SK-N-SH (cell line): ENCODE measurements at regions not wholly inside any gene's neighbourhood (a gene's known extent, or its start where the extent isn't known, plus 50 kb on each side); places are given as distances from the start of the nearest gene placed in this dataset.

Experiments used
- CTCF ChIA-PET: fragments of 300-600, 350-600 bp; formaldehyde crosslinking; extraction: SDS; loops from one replicate; lab custom pipeline; 2021; lab: Yijun Ruan, JAX
- POLR2A ChIA-PET: fragments of 350-600 bp; sonication (Branson Sonifier 250); formaldehyde crosslinking; extraction: SDS; loops from one replicate; lab custom pipeline; 2020; ENCODE audit warnings: antibody characterized with exemption, inconsistent platforms; lab: Yijun Ruan, JAX
- DNase-seq: peaks from one replicate; pipeline ENCODE4 v3.0.0; 2012
- H2AFZ ChIP-seq: fragments of 200-600 bp; sonication (generic); 2 replicates; pipeline ENCODE4 v1.8.1; 2016; ENCODE audit warnings: antibody characterized with exemption, mild to moderate bottlenecking, low read depth
- H3F3A ChIP-seq: fragments of 200-600 bp; sonication (generic); replicated peaks from 2 replicates; pipeline ENCODE3; 2016; ENCODE audit warnings: antibody characterized with exemption, mild to moderate bottlenecking; ENCODE audit not compliant: insufficient read depth
- H3K27ac ChIP-seq, 2 experiments: fragments of 200-500 bp in 1 of 2; fragments of 200-600 bp in 1 of 2; sonication (Bioruptor generic) in 1 of 2; sonication (generic), shearing (Covaris generic) in 1 of 2; 2 replicates each; pipeline versions ENCODE4 v1.5.1 to v1.6.1; 2014 to 2016; ENCODE audit warnings: low read depth in 2 of 2, inconsistent platforms in 1 of 2, low read length in 1 of 2, mild to moderate bottlenecking in 1 of 2, mixed read lengths in 1 of 2
- H3K27me3 ChIP-seq: fragments of 200-600 bp; sonication (generic), shearing (Covaris generic); 2 replicates; pipeline ENCODE4 v1.6.1; 2016; ENCODE audit warnings: mixed run types; ENCODE audit not compliant: insufficient read depth
- H3K36me3 ChIP-seq, 2 experiments: fragments of 200-500 bp in 1 of 2; fragments of 200-600 bp in 1 of 2; sonication (Bioruptor generic) in 1 of 2; sonication (generic) in 1 of 2; replicated peaks in 1 of 2; 2 replicates each; pipeline versions ENCODE3 to v1.5.1; 2014 to 2016; ENCODE audit warnings: low read length in 1 of 2, mild to moderate bottlenecking in 1 of 2; ENCODE audit not compliant: insufficient read depth in 2 of 2, control insufficient read depth in 1 of 2
- H3K4me1 ChIP-seq, 2 experiments: fragments of 200-500 bp in 1 of 2; fragments of 200-600 bp in 1 of 2; sonication (Bioruptor generic) in 1 of 2; sonication (generic), shearing (Covaris generic) in 1 of 2; 2 replicates each; pipeline versions ENCODE4 v1.5.1 to v1.6.1; 2014 to 2016; ENCODE audit warnings: low read depth in 1 of 2, low read length in 1 of 2, mixed run types in 1 of 2; ENCODE audit not compliant: insufficient read depth in 2 of 2, control insufficient read depth in 1 of 2
- H3K4me2 ChIP-seq: fragments of 200-600 bp; sonication (generic), shearing (Covaris generic); 2 replicates; pipeline ENCODE4 v1.6.1; 2017; ENCODE audit warnings: mixed run types
- H3K4me3 ChIP-seq, 2 experiments: fragments of 200-500 bp in 1 of 2; fragments of 200-600 bp in 1 of 2; sonication (Bioruptor generic) in 1 of 2; sonication (generic), shearing (Covaris generic) in 1 of 2; 2 replicates each; pipeline versions ENCODE4 v1.5.1 to v1.8.1; 2014 to 2016; ENCODE audit warnings: low read depth in 2 of 2, inconsistent platforms in 1 of 2, low read length in 1 of 2, mild to moderate bottlenecking in 1 of 2, mixed read lengths in 1 of 2, moderate library complexity in 1 of 2
- H3K79me2 ChIP-seq: fragments of 200-600 bp; sonication (generic); 2 replicates; pipeline ENCODE4 v1.8.1; 2017; ENCODE audit warnings: mild to moderate bottlenecking; ENCODE audit not compliant: insufficient read depth
- H3K9ac ChIP-seq: fragments of 200-600 bp; sonication (generic); 2 replicates; pipeline ENCODE4 v1.6.1; 2017; ENCODE audit warnings: mixed run types
- H3K9me2 ChIP-seq: fragments of 200-600 bp; sonication (generic); 2 replicates; pipeline ENCODE4 v1.6.1; 2017; ENCODE audit warnings: mixed run types
- H3K9me3 ChIP-seq: fragments of 200-600 bp; sonication (generic); 2 replicates; pipeline ENCODE4 v1.6.1; 2017; ENCODE audit warnings: mixed run types, mild to moderate bottlenecking, moderate library complexity
- H4K20me1 ChIP-seq: fragments of 200-600 bp; sonication (generic); 2 replicates; pipeline ENCODE4 v1.6.1; 2017; ENCODE audit warnings: mild to moderate bottlenecking, mixed run types; ENCODE audit not compliant: insufficient read depth
- EP300 ChIP-seq, 2 experiments: IDR thresholded peaks; 2 replicates each; pipeline versions ENCODE4 v1.4.0 to v1.6.1; 2012; ENCODE audit warnings: borderline replicate concordance in 1 of 2, low read depth in 1 of 2, low read length in 1 of 2
- EZH2phosphoT487 ChIP-seq: fragments of 200-600 bp; sonication (generic); IDR thresholded peaks from 2 replicates; pipeline ENCODE4 v1.6.1; 2017; ENCODE audit warnings: low read depth, mixed run types, mild to moderate bottlenecking, antibody characterized with exemption, moderate library complexity, borderline replicate concordance
- FOSL2 ChIP-seq: IDR thresholded peaks from 2 replicates; pipeline ENCODE4 v1.4.0; 2012; ENCODE audit warnings: low read depth, mild to moderate bottlenecking, moderate library complexity, borderline replicate concordance
- FOXM1 ChIP-seq: IDR thresholded peaks from 2 replicates; pipeline ENCODE4 v1.4.0; 2012; ENCODE audit warnings: low read depth, mild to moderate bottlenecking
- GABPA ChIP-seq: IDR thresholded peaks from 2 replicates; pipeline ENCODE4 v1.4.0; 2012; ENCODE audit warnings: low read depth, mild to moderate bottlenecking
- IRF3 ChIP-seq: fragments of 150-350 bp; IDR thresholded peaks from 2 replicates; pipeline ENCODE4 v1.6.1; 2016; ENCODE audit warnings: mild to moderate bottlenecking, low read depth, low read length
- JUND ChIP-seq: IDR thresholded peaks from 2 replicates; pipeline ENCODE4 v1.4.0; 2012
- MEF2A ChIP-seq: IDR thresholded peaks from 2 replicates; pipeline ENCODE4 v1.4.0; 2012; ENCODE audit warnings: low read depth, borderline replicate concordance
- MXI1 ChIP-seq: IDR thresholded peaks from 2 replicates; pipeline ENCODE4 v1.6.1; 2012; ENCODE audit warnings: mild to moderate bottlenecking, low read depth, low read length, improper control_type of control experiment
- NFIC ChIP-seq: IDR thresholded peaks from 2 replicates; pipeline ENCODE4 v1.4.0; 2012; ENCODE audit warnings: borderline replicate concordance
- PBX3 ChIP-seq: IDR thresholded peaks from 2 replicates; pipeline ENCODE4; 2012
- POLR2AphosphoS5 ChIP-seq: IDR thresholded peaks from 2 replicates; pipeline ENCODE4 v1.6.1; 2012; ENCODE audit warnings: low read depth, low read length
- RAD21 ChIP-seq: IDR thresholded peaks from 2 replicates; pipeline ENCODE4 v1.6.1; 2012; ENCODE audit warnings: mild to moderate bottlenecking, low read length
- RCOR1 ChIP-seq: fragments of 150-350 bp; IDR thresholded peaks from 2 replicates; pipeline ENCODE4 v1.6.1; 2017; ENCODE audit warnings: antibody characterized with exemption, low read length
- RFX5 ChIP-seq: IDR thresholded peaks from 2 replicates; pipeline ENCODE4 v1.6.1; 2012; ENCODE audit warnings: mild to moderate bottlenecking, improper control_type of control experiment, low read length
- RXRA ChIP-seq: IDR thresholded peaks from 2 replicates; pipeline ENCODE4 v1.4.0; 2012; ENCODE audit warnings: low read depth, mild to moderate bottlenecking, borderline replicate concordance
- SIN3A ChIP-seq: IDR thresholded peaks from 2 replicates; pipeline ENCODE4 v1.6.1; 2012; ENCODE audit warnings: low read depth, mild to moderate bottlenecking, low read length, moderate library complexity, borderline replicate concordance
- TCF12 ChIP-seq: IDR thresholded peaks from 2 replicates; pipeline ENCODE4 v1.4.0; 2012
- TEAD4 ChIP-seq: IDR thresholded peaks from 2 replicates; pipeline ENCODE4 v1.4.0; 2012; ENCODE audit warnings: mild to moderate bottlenecking, borderline replicate concordance; ENCODE audit not compliant: insufficient read depth
- YY1 ChIP-seq: IDR thresholded peaks from 2 replicates; pipeline ENCODE4 v1.4.0; 2012; ENCODE audit warnings: low read depth, mild to moderate bottlenecking

- no peak for TF ChIP-seq IRF3
- TF ChIP-seq FOXM1 = no peak
These were observed 182.2 kb upstream of the GNPDA2 start (continued) for GRCh38 chr4:44908565-44908964.

- CTCF ChIA-PET = no interaction called here
- Histone ChIP-seq H3K4me2 (no peak overlapping the region), H3K36me3 (no peaks in the 10 kb centered on the region), H3K9me3 (no peaks in the 10 kb centered on the region), H3K27ac (no peak overlapping the region), H2AFZ (no peak overlapping the region), H3F3A (no peaks in the 10 kb centered on the region), H3K79me2 (no peaks in the 10 kb centered on the region), H3K9me2 (no peaks in the 10 kb centered on the region), H3K4me3 (no peak overlapping the region), H3K9ac (no peak overlapping the region), H3K27me3 (no peaks in the 10 kb centered on the region), H3K4me1 (no peaks in the 10 kb centered on the region), H4K20me1 (no peaks in the 10 kb centered on the region)
- TF ChIP-seq JUND (no peak), RCOR1 (no peak), GABPA (no peak), IRF3 (no peak), MEF2A (no peak), NFIC (no peak), YY1 (no peak), RFX5 (no peak), POLR2AphosphoS5 (no peak), EP300 (IDR thresholded peaks at IDR 0.05; ENCODE audit: borderline replicate concordance in 1 of 2, low read depth in 1 of 2, low read length in 1 of 2) (no peak), TCF12 (no peak), FOSL2 (no peak), PBX3 (no peak), SIN3A (no peak), RAD21 (no peak), TEAD4 (no peak), MXI1 (no peak), FOXM1 (no peak), EZH2phosphoT487 (no peak), RXRA (no peak)
- no peak for DNase-seq
- POLR2A ChIA-PET = no interaction called here
These were observed 145.9 kb upstream of the GNPDA2 start for GRCh38 chr4:44872246-44872645.
